CD4-positive, alpha-beta memory T cell (primary cell): ENCODE measurements at regions not wholly inside any gene's neighbourhood (a gene's known extent, or its start where the extent isn't known, plus 50 kb on each side); places are given as distances from the start of the nearest gene placed in this dataset.
"Not testable (repeated sequence)": the region's sequence is repeated elsewhere in the genome, so short reads cannot be mapped to it uniquely, and the experiment has no call there.

Experiments used
- CTCF ChIA-PET: fragments of 350-600 bp; sonication (Branson Sonifier 250); formaldehyde crosslinking; loops from one replicate; lab custom pipeline; 2021; ENCODE audit warnings: inconsistent platforms; ENCODE audit not compliant: partially characterized antibody; lab: Charles Lee
- POLR2A ChIA-PET: fragments of 350-600 bp; sonication (Branson Sonifier 250); formaldehyde crosslinking; loops from one replicate; lab custom pipeline; 2021; ENCODE audit not compliant: partially characterized antibody; lab: Charles Lee
- DNase-seq, 5 donors: peaks; one replicate each; pipeline versions ENCODE4 v3.0.0 to v3.0.0-alpha.2; 2020 to 2022; ENCODE audit warnings: mixed read lengths in 1 of 5
- H3K27ac ChIP-seq: one replicate; pipeline ENCODE4 v1.7.0; 2013; ENCODE audit warnings: low read depth, low read length
- H3K27me3 ChIP-seq: 2 replicates; pipeline ENCODE4 v1.7.0; 2013; ENCODE audit warnings: mild to moderate bottlenecking, low read length, moderate library complexity; ENCODE audit not compliant: insufficient read depth
- H3K36me3 ChIP-seq: 2 replicates; pipeline ENCODE4 v1.7.0; 2013; ENCODE audit warnings: mild to moderate bottlenecking, low read length, moderate library complexity; ENCODE audit not compliant: insufficient read depth
- H3K4me1 ChIP-seq: 2 replicates; pipeline ENCODE4 v1.7.0; 2013; ENCODE audit warnings: mild to moderate bottlenecking, low read length, moderate library complexity; ENCODE audit not compliant: insufficient read depth
- H3K4me3 ChIP-seq, 2 donors: one replicate each; pipeline ENCODE4 v1.7.0; 2013; ENCODE audit warnings: low read length in 2 of 2, mild to moderate bottlenecking in 1 of 2
- H3K9me3 ChIP-seq, 2 donors: one replicate each; pipeline ENCODE4 v1.7.0; 2013; ENCODE audit warnings: low read length in 2 of 2, control low read depth in 1 of 2; ENCODE audit not compliant: control insufficient read depth in 1 of 2
- H3K27ac Mint-ChIP-seq, 7 donors: one replicate each; pipeline ENCODE4 v1.8.0; 2020 to 2021; ENCODE audit warnings: mixed read lengths in 7 of 7, mild to moderate bottlenecking in 6 of 7, inconsistent platforms in 3 of 7, moderate library complexity in 3 of 7
- H3K27me3 Mint-ChIP-seq, 2 donors: one replicate each; pipeline ENCODE4 v1.8.0; 2020 to 2021; ENCODE audit warnings: mixed read lengths in 2 of 2
- H3K36me3 Mint-ChIP-seq, 2 donors: one replicate each; pipeline ENCODE4 v1.8.0; 2020 to 2021; ENCODE audit warnings: mixed read lengths in 2 of 2, inconsistent platforms in 1 of 2, mild to moderate bottlenecking in 1 of 2
- H3K4me1 Mint-ChIP-seq, 4 donors: one replicate each; pipeline ENCODE4 v1.8.0; 2020 to 2021; ENCODE audit warnings: mixed read lengths in 4 of 4, mild to moderate bottlenecking in 1 of 4
- H3K4me3 Mint-ChIP-seq, 8 donors: one replicate each; pipeline ENCODE4 v1.8.0; 2020 to 2021; ENCODE audit warnings: mixed read lengths in 8 of 8, mild to moderate bottlenecking in 7 of 8, moderate library complexity in 6 of 8, inconsistent platforms in 3 of 8
- H3K9me3 Mint-ChIP-seq, 8 donors: one replicate each; pipeline ENCODE4 v1.8.0; 2020 to 2021; ENCODE audit warnings: mixed read lengths in 8 of 8, mild to moderate bottlenecking in 5 of 8, inconsistent platforms in 3 of 8, moderate library complexity in 1 of 8
- intact Hi-C: fragments of 100-400 bp; cut with micrococcal nuclease; formaldehyde crosslinking; loops from one replicate; pipeline ENCODE4 v1.15.1; 2023

DNA sequence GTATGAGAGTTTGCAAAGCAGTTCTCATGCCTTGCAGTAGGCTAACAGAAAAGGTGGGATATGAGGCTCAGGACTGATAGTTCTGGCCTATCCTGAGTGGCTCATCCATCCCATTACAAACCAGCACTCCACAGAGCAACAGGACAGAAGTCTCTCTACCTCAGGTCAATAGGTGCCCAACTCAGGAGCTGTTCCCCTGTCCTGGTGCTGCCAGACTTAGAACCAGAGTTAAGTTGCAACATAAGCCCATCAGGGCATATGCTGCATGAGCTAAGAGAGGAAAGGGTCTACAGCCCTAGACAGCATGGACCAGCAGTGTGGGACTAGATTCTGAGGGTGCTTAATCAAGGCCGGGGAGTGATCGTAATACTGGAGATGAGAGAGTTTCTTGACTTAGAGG lies 104.8 kb upstream of the ECI2 start:
- CTCF ChIA-PET = no interaction called here
- DNase-seq = no peak

DNA sequence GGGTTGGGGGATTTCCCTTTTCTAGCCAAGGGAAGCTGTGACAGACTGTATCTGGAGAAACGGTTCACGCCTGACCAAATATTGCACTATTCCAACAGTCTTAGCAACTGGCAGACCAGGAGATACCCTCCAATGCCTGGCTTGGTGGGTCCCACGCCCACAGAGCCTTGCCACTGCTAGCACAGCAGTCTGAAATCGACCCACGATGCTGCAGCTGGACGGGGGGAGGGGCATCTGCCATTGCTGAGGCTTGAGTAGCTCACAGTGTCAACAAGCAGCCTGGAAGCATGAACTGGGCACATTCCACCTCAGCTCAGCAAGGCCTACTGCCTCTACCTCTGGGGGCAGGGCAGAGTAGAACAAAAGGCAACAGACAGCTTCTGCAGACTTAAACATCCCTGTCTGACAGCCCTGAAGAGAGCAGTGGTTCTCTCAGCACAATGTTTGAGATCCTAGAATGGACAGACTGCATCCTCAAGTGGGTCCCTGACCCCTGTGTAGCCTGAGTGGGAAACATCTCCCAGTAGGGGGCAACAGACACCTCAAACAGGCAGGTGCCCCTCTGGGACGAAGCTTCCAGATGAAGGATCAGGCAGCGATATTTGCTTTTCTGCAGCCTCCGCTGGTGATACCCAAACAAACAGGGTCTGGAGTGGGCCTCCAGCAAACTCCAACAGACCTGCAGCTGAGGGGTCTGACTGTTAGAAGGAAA lies 89.9 kb upstream of the ECI2 start:
- CTCF ChIA-PET = no interaction called here
- POLR2A ChIA-PET = no interaction called here

More for the DNA sequence above, 104.8 kb upstream of the ECI2 start:
- Histone ChIP-seq H3K36me3 (no peaks in the 10 kb centered on the region), H3K9me3 (no peaks in the 10 kb centered on the region), H3K27me3 (no peaks in the 10 kb centered on the region), H3K4me1 (no peaks in the 10 kb centered on the region), H3K4me3 (no peak overlapping the region), H3K27ac (no peak overlapping the region)
- Mint-ChIP-seq H3K9me3 (peaks cover 0 to 30% (median 16%) of the 10 kb centered on the region in 8 donors), H3K36me3 (peaks cover 0 to 3% of the 10 kb centered on the region in 2 donors), H3K27ac (no peak overlapping the region), H3K4me1 (peaks cover 0 to 1% (median 0%) of the 10 kb centered on the region in 4 donors), H3K27me3 (peaks cover 4 to 7% of the 10 kb centered on the region in 2 donors), H3K4me3 (no peak overlapping the region)
- intact Hi-C loops = no loop called here
- POLR2A ChIA-PET = no interaction called here

DNA sequence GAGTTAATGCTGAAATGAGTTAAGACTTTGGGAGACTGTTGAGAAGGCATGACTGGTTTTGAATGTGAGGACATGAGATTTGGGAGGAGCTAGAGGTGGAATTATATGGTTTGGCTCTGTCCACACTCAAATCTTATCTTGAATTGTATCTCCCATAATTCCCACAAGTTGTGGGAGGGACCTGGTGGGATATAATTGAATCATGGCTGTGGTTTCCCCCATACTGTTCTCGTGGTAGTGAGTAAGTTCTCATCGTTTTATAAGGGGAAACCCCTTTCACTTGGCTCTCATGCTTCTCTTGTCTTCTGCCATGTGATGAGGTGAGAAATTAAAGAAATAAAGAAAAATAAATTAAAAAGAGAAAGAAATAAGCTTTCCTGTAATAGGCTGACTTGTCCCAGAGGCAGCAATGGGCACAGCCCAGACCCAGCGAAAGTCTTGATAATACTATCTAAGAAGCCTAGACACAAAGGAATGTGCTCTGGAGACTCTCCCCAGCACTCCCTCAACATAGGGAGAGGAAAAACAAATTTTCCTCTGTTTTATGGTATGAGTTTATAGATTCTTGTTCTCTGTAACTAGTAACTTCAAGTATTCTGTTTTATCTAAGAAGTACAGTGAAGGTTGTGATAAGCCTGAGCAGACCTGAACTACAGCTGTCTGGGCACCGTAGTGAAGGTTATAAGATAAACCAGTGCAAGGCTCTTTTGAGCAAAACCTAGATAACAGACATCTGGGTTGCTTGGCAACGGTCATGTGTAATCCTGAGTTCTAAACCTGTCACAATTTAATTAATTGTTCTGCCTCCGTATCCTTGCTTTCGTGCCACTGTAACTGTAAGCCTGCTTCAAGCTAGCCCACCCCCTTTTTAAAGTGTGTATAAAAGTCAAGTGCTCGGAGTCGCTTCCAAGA lies 88.9 kb upstream of the ECI2 start:
- Histone ChIP-seq H3K27ac (no peak overlapping the region), H3K4me1 (no peaks in the 10 kb centered on the region), H3K36me3 (no peaks in the 10 kb centered on the region), H3K4me3 (no peak overlapping the region), H3K9me3 (no peaks in the 10 kb centered on the region), H3K27me3 (no peaks in the 10 kb centered on the region)
- CTCF ChIA-PET = no interaction called here
- H3K36me3 Mint-ChIP-seq = peaks cover 0 to 3% of the 10 kb centered on the region in 2 donors
- H3K4me1 Mint-ChIP-seq = no peaks in the 10 kb centered on the region
- intact Hi-C loops = no loop called here
- DNase-seq = no peak
- POLR2A ChIA-PET = no interaction called here
- no peak overlapping the region for H3K27ac Mint-ChIP-seq
- H3K9me3 Mint-ChIP-seq = peaks cover 0 to 13% (median 9%) of the 10 kb centered on the region in 8 donors
- H3K4me3 Mint-ChIP-seq = no peak overlapping the region
- H3K27me3 Mint-ChIP-seq = peaks cover 10 to 13% of the 10 kb centered on the region in 2 donors

More for the DNA sequence above, 89.9 kb upstream of the ECI2 start:
- no peak for DNase-seq
- Histone ChIP-seq H3K36me3 (no peaks in the 10 kb centered on the region), H3K4me1 (no peaks in the 10 kb centered on the region), H3K9me3 (no peaks in the 10 kb centered on the region), H3K4me3 (no peak overlapping the region), H3K27me3 (no peaks in the 10 kb centered on the region), H3K27ac (no peak overlapping the region)
- H3K4me1 Mint-ChIP-seq = no peaks in the 10 kb centered on the region
- peaks cover 10 to 13% of the 10 kb centered on the region in 2 donors for H3K27me3 Mint-ChIP-seq
- intact Hi-C loops = no loop called here
- peaks cover 2 to 16% (median 9%) of the 10 kb centered on the region in 8 donors for H3K9me3 Mint-ChIP-seq
- no peak overlapping the region for H3K27ac Mint-ChIP-seq
- no peak overlapping the region for H3K4me3 Mint-ChIP-seq
- peaks cover 0 to 3% of the 10 kb centered on the region in 2 donors for H3K36me3 Mint-ChIP-seq

DNA sequence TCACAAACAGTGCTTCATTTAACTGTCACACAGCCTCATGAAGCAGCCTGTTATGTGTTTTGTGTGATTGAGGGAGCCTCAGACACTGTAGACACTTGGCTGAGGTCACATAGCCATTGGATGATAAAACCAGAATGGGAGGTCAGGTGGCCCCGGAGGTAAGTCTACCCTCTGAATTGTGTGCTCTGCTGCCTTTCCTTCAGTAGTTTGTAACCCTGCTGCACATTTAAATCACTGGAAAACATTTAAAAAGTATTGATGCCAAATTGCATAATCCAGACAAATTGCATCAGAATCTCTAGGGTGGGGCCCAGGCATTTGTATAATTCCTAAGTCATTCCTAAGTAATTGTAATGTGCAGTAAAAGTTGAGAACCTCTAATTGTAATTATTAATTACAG lies 85.2 kb upstream of the ECI2 start:
- DNase-seq = no peak
- H3K36me3 Mint-ChIP-seq = peaks cover 0 to 3% of the 10 kb centered on the region in 2 donors
- Histone ChIP-seq H3K4me3 (no peak overlapping the region), H3K27me3 (no peaks in the 10 kb centered on the region), H3K27ac (no peak overlapping the region), H3K9me3 (no peaks in the 10 kb centered on the region), H3K4me1 (no peaks in the 10 kb centered on the region), H3K36me3 (no peaks in the 10 kb centered on the region)
- H3K27ac Mint-ChIP-seq = no peak overlapping the region
- H3K9me3 Mint-ChIP-seq = peaks cover 0 to 9% (median 4%) of the 10 kb centered on the region in 8 donors
- no peak overlapping the region for H3K4me3 Mint-ChIP-seq
- POLR2A ChIA-PET = no interaction called here
- intact Hi-C loops = no loop called here
- peaks cover 9 to 11% of the 10 kb centered on the region in 2 donors for H3K27me3 Mint-ChIP-seq
- H3K4me1 Mint-ChIP-seq = no peaks in the 10 kb centered on the region
- CTCF ChIA-PET = interaction anchor here (1.2 kb wide), 1 partner anchor 9 kb away, joined by 3 read pairs; no protein-coding TSS in a partner anchor

DNA sequence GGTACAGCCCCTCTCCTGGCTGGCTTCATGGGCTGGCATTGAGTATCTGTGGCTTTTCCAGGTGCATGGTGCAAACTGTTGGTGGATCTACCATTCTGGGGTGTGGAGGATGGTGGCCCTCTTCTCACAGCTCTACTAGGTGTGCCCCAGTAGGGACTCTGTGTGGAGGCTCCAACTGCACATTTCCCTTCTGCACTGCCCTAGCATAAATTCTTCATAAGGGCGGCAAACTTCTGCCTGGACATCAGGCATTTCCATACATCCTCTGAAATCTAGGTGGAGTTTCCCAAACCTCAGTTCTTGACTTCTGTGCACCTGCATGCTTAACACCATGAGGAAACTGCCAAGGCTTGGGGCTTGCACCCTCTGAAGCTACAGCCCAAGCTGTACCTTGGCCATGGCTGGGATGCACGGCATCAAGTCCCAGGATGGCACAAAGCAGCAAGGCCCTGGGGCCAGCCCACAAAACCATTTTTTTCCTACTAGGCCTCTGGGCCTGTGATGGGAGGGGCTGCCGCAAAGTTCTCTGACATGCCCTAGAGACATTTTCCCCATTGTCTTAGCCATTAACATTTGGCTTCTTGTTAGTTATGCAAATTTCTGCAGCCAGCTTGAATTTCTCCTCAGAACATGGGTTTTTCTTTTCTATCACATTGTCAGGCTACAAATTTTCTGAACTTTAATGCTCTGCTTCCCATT lies 83.4 kb upstream of the ECI2 start:
- H3K4me3 Mint-ChIP-seq, CTCF ChIA-PET, POLR2A ChIA-PET: not testable (repeated sequence)

DNA sequence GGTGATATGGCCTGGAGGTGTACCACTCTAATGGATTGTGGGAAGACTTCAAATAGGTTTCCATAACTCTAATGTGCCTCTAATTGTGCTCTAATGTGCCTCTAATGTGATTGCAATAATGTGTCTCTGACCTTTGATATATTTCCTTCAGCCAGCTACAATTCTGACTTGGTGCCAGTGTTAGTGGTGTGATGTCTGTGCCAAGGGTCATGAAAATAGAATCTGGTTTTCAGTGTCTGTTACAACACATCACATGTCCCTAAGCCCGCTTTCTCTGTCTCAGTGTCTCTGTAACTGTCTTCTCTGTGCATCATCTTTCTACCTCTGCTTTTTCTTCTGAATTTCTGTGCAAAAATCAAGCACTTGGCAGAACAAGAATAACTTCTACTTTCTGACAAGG lies 77.2 kb upstream of the ECI2 start:
- Histone ChIP-seq H3K36me3 (no peaks in the 10 kb centered on the region), H3K27ac (no peak overlapping the region), H3K27me3 (no peaks in the 10 kb centered on the region), H3K4me1 (peaks cover 10% of the 10 kb centered on the region), H3K9me3 (peaks cover 0 to 6% of the 10 kb centered on the region in 2 donors), H3K4me3 (no peak overlapping the region)
- H3K4me3 Mint-ChIP-seq = no peak overlapping the region
- DNase-seq = no peak
- no peak overlapping the region for H3K27ac Mint-ChIP-seq
- H3K4me1 Mint-ChIP-seq = peaks cover 9 to 21% (median 18%) of the 10 kb centered on the region in 4 donors
- H3K27me3 Mint-ChIP-seq = peaks cover 0 to 8% of the 10 kb centered on the region in 2 donors
- H3K36me3 Mint-ChIP-seq = peaks cover 0 to 3% of the 10 kb centered on the region in 2 donors
- intact Hi-C loops = no loop called here
- H3K9me3 Mint-ChIP-seq = peaks cover 0 to 20% (median 12%) of the 10 kb centered on the region in 8 donors
- CTCF ChIA-PET = interaction anchor here (0.9 to 1.5 kb wide), 3 partner anchors 8 to 470 kb away, joined by 3 to 6 read pairs (median 3); no protein-coding TSS in a partner anchor
- POLR2A ChIA-PET = no interaction called here

More for the DNA sequence above, 83.4 kb upstream of the ECI2 start:
- H3K4me1 Mint-ChIP-seq, H3K27ac ChIP-seq, H3K36me3 Mint-ChIP-seq, H3K4me3 ChIP-seq, H3K27ac Mint-ChIP-seq, intact Hi-C loops, DNase-seq, H3K27me3 Mint-ChIP-seq, H3K4me1 ChIP-seq, H3K36me3 ChIP-seq, H3K9me3 ChIP-seq, H3K27me3 ChIP-seq: not testable (repeated sequence)
- peaks cover 0 to 13% (median 8%) of the 10 kb centered on the region in 8 donors for H3K9me3 Mint-ChIP-seq
